Fibroblast of skin of left quadriceps (primary cell): ENCODE measurements at regions not wholly inside any gene's neighbourhood (a gene's known extent, or its start where the extent isn't known, plus 50 kb on each side); places are given as distances from the start of the nearest gene placed in this dataset.
"Not testable (repeated sequence)": the region's sequence is repeated elsewhere in the genome, so short reads cannot be mapped to it uniquely, and the experiment has no call there.

Source experiments
- DNase-seq, 2 experiments: peaks; one replicate each; pipeline ENCODE4 v3.0.0-alpha.2; 2013; ENCODE audit warnings: low read depth in 2 of 2

DNA sequence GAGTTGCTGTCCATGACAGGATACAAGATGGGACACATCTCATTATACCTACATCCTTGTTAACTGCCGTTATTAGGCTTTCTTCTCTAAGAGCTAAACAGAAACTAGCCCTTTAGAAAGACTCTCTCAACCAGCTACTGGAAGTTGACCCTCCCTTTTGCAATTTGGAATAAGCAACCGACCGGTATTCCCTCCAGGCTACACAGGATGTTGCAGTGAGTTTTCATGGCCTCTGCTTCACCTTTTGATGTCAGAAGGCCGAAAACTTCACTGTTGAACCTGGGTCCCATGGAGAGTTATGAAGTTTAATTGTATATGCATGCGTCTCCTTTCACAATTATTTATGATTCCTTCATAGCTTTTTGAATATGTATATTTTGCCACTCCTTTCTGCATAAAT, 1042.5 kb upstream of the SPRY2 start:
- no peak for DNase-seq

DNA sequence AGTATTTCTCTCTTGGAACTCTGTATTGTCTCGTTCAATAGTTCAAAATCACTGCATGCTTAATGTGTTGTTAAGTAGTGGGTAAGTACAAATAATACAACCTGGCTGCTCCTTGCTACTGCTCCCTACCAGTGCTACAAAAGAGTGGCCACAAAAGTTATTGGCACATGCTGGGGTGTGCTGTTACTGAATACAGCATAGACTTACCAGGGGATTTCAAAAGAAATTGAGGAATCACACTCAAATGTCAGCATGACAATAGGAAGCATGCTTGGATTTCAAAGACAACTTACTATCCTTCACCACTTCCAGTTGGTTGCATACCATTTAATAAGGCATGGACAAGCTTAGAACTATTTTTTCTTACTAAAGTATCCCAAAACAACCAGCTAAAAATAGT, 1041.3 kb upstream of the SPRY2 start:
- no peak for DNase-seq

DNA sequence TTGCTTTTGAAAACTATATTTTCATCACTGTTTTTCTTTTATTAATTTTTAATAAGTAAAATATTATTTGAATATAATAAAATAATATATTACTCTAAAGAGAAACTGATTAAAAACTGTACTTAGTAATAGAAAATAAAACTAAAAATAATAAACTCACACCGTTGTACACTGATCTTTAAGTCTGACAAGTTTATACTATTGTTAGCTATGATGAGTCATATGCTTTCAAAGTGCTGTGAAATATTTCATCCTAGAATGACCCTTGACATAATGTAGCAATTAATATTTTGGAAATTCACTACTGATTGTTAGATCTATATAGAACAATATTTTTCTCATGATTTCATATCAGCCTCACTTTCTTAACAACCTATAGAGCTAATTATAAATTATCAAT, 1040.6 kb upstream of the SPRY2 start:
- no peak for DNase-seq

- DNase-seq = no peak
Observed at GRCh38 chr13:81379183-81379582, 1038.3 kb upstream of the SPRY2 start.

DNA sequence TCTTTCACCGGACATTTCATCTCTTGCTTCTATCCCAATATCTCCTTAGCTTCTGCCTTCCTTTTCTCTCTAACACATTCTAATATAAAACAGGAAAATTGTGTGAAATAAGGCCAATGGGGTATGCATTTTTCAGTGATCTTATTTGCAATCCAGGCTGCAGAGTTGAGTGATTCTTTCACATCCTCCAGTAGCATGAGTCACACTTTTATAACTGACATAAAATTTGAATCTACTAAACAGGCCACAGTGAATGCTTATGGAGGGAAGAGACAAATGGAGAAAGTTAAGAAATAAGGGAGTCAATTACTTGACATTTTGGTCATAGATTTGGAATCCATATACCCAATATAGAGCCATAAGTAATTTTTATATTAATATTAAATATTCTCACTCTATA, 1037.0 kb upstream of the SPRY2 start:
- no peak for DNase-seq

DNA sequence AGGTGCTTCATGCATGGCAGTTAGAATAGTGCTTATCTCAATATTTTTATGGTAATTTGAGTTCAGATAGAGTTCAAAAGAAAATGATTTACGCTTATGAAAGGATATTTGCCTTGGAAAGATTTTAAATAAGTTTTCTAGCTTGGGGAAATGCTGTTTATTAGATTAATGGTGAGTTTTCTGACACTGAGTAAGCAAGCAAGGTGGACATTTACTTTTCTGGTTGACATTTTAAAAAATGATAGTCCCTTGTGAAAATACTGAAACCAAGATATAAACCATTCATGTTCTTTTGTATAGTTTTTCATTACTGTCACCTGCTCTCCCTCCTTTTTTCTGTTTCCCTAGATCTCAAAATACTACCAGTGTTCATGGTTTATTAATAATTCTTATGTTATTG, 1034.8 kb upstream of the SPRY2 start:
- DNase-seq = no peak

DNA sequence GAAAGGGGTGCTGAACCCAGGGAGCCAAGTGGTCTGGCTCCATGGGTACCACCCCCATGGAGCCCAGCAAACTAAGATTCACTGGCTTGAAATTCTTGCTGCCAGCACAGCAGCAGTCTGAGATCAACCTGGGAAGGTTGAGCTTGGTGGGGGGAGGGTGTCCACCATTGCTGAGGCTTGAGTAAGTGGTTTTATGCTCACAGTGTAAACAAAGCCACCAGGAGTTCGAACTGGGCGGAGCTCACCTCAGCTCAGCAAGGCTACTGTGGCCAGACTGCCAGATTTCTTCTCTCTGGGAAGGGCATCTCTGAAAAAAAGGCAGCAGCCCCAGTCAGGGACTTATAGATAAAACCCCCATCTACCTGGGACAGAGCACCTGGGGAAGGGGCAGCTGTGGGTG, 1021.8 kb upstream of the SPRY2 start:
- not testable (repeated sequence) for DNase-seq

GRCh38 chr13:81350056-81350455, 1009.1 kb upstream of the SPRY2 start:
- no peak for DNase-seq

GRCh38 chr13:81340118-81341069, 999.5 kb upstream of the SPRY2 start:
- not testable (repeated sequence) for DNase-seq

DNA sequence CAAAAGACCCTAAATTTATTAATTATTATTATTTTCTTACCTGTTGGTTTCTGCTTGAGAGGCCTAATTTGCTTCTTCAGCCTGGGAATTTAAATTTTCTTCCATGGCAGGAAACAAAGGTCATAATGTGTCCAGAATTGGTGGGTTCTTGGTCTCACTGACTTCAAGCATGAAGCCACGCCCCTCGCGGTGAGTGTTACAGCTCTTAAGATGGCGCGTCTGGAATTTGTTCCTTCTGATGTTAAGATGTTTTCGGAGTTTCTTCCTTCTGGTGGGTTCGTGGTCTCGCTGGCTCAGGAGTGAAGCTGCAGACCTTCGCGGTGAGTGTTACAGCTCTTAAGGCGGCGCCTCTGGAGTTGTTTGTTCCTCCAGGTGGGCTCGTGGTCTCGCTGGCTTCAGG, 998.7 kb upstream of the SPRY2 start:
- DNase-seq = not testable (repeated sequence)

GRCh38 chr13:81334481-81334880, 993.6 kb upstream of the SPRY2 start:
- DNase-seq = no peak

DNA sequence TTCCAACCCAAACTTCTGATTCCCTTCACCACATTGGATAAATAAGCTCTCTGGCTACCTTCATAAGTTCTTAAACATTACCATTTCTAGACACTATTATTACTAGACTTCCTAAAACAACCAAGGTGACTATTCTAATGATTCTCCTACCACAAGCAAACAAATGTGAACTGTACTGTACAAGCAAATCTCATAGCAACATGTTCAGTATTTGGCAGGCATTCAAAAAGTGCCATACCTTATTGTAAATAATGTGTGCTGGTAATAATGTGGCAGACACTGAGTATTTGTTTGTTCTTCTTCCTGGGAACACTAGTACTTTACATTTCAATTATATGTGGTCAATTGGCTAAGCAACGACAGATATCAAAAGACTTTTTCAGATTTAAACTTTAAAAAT, 986.0 kb upstream of the SPRY2 start:
- DNase-seq = no peak

DNA sequence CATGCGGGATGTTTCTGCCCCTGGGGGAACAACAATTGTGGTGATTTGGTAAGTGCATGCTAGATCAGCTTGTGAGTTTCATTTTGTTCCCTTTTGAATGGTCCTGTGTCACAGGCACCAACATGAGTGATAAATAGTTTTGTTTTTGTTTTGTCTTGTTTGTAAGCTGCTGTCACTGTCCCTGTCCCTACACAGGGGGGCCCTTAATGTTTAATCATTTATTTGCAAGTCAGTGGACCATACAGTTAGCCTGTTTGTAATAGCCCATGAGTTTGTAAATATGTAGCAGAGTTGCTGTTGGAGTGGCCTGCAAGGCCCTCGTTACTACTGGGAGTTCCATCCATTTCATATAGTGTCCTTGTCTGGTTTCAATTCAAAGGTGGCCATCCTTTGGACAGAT, 979.6 kb upstream of the SPRY2 start:
- no peak for DNase-seq

GRCh38 chr13:81319351-81319750, 978.4 kb upstream of the SPRY2 start:
- no peak for DNase-seq

GRCh38 chr13:81318231-81319019, 977.5 kb upstream of the SPRY2 start:
- no peak for DNase-seq

GRCh38 chr13:81314461-81314860, 973.5 kb upstream of the SPRY2 start:
- DNase-seq = no peak

DNA sequence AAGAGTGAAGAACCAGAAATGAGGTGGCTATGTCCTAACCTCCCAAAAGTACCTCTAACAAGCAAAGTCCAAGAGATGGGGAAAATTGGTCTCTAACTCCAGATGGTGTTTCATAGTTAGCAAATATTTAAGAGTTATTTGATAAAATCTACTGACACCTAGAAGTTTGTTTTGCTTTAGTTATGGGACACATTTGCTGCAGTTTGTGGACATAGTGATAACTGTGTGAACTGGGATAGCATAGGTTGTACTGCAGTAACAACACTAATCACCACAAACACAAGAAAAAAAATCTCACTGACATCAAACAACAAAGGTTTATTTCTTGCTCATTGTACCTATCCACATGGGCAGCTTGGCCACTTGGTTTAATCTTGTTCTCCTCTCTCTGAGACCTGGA, 965.0 kb upstream of the SPRY2 start:
- DNase-seq = no peak

DNA sequence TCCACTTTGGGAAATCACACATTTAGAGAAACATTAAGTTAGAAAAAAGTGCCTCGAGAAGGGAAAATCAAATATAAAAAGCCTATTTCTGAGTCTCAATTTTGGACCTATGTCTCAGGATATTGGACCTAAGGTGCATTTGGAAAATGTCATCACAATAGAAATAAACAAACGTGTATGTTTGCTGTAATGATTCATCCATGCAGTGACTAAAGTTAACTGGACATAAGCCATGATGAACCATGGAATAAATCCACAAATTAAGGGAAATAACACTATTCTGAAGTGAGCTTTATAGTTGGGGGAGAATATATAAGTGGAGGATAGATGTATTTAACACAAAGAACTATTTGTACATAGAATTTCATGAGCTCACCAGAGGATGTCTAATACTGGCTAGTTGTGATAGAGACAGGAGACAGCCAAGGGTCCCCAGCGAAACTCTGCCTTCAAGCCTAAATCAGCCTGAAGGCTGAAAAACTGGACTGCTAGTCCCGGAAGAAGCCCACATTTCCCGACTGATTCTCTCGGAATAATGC, 963.3 kb upstream of the SPRY2 start:
- DNase-seq = no peak

DNA sequence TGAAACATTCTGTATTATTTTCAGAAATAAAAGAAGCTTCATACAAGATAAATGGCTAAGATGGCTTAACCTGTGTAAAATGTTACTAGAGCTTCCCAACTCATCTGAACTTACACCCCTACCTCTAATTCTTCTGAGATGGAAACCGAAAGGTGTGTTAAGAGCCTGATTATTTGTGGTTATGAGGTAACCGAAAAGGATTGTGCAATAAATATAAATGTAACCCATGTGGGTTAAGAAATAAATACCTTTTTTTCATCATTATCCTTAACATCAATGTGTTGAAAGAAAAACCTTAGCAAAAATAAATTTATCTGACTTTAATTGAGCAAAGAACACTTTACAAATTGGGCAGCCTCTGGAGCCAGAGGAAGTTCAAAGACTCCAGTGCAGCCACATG, 961.8 kb upstream of the SPRY2 start:
- DNase-seq = no peak

- DNase-seq = no peak
Observed at GRCh38 chr13:81302125-81302524, 961.2 kb upstream of the SPRY2 start.

DNA sequence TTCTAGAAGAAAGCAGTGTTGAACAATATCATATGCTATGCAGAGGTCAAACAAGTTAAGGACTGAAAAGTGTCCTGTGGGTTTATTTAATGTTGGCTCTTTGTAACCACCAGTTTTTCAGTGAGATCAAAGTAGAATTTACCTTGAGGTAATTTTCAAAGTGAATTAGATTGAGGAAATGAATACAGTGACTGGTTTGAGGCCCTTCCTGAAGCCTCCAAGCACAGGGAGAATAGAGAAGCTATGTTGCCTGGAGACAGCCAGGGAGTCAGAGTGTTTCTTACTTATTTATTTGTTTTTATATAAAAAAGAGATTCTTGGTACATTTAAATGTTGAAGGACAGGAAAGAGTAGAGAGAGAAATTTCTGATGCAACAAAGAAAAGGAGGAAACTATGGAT, 954.3 kb upstream of the SPRY2 start:
- DNase-seq = no peak

- DNase-seq = no peak
Observed at GRCh38 chr13:81293594-81294164, 952.8 kb upstream of the SPRY2 start.
